ENCODE measurements at regions not wholly inside any gene's neighbourhood (a gene's known extent, or its start where the extent isn't known, plus 50 kb on each side); places are given as distances from the start of the nearest gene placed in this dataset.
"Not testable (repeated sequence)": the region's sequence is repeated elsewhere in the genome, so short reads cannot be mapped to it uniquely, and the experiment has no call there.

GRCh38 chr7:65731562-65732035, 141.3 kb upstream of the VKORC1L1 start:
- Histone ChIP-seq H3K27me3 (ENCODE audit: control insufficient read depth in 1 of 2, insufficient read depth in 2 of 2, low read length in 1 of 2) (no peaks in the 10 kb centered on the region), H3K9me3 (ENCODE audit: control insufficient read depth, low read length) (no peaks in the 10 kb centered on the region), H3K4me3 (ENCODE audit: low read length in 2 of 2) (no peak overlapping the region), H3K4me1 (ENCODE audit: control insufficient read depth in 1 of 2, insufficient read depth in 2 of 2, low read length in 2 of 2) (no peaks in the 10 kb centered on the region), H3K36me3 (ENCODE audit: control insufficient read depth in 1 of 2, insufficient read depth in 2 of 2, low read length in 1 of 2) (peaks cover 0 to under 1% of the 10 kb centered on the region in 2 donors), H3K27ac (ENCODE audit: low read depth in 1 of 2, low read length in 2 of 2) (no peak overlapping the region)
- ATAC-seq (ENCODE audit: low FRiP score) (no peak), DNase-seq (no peak)
- intact Hi-C loops (cut with DNase I) = no loop called here
- WGBS, 2 donors = 26 to 32% methylated on average over 26 to 27 of the region's 27 CpGs

GRCh38 chr7:65744406-65744805, 128.5 kb upstream of the VKORC1L1 start:
- 95 to 96% methylated on average over 2 of the region's 2 CpGs for WGBS, 2 donors
- no peak for DNase-seq
- Histone ChIP-seq H3K9me3 (ENCODE audit: control insufficient read depth, low read length) (no peaks in the 10 kb centered on the region), H3K36me3 (ENCODE audit: control insufficient read depth in 1 of 2, insufficient read depth in 2 of 2, low read length in 1 of 2) (no peaks in the 10 kb centered on the region), H3K4me3 (ENCODE audit: low read length in 2 of 2) (no peak overlapping the region), H3K4me1 (ENCODE audit: control insufficient read depth in 1 of 2, insufficient read depth in 2 of 2, low read length in 2 of 2) (no peaks in the 10 kb centered on the region), H3K27ac (ENCODE audit: low read depth in 1 of 2, low read length in 2 of 2) (no peak overlapping the region), H3K27me3 (ENCODE audit: control insufficient read depth in 1 of 2, insufficient read depth in 2 of 2, low read length in 1 of 2) (no peaks in the 10 kb centered on the region)
- intact Hi-C loops (cut with DNase I) = loop anchor here in 1 of 2 donors (10.0 kb wide), 1 partner anchor 230 kb away; no protein-coding TSS in a partner anchor
- no peak for ATAC-seq (ENCODE audit: low FRiP score)

- H3K4me3 ChIP-seq (ENCODE audit: low read length in 2 of 2) = no peak overlapping the region
- no peaks in the 10 kb centered on the region for H3K36me3 ChIP-seq (ENCODE audit: control insufficient read depth in 1 of 2, insufficient read depth in 2 of 2, low read length in 1 of 2)
- intact Hi-C loops (cut with DNase I) = loop anchor here in 1 of 2 donors (10.0 kb wide), 1 partner anchor 228 kb away; no protein-coding TSS in a partner anchor
- peak overlapping the region in 1 of 2 donors; percentile 64 for H3K27ac ChIP-seq (ENCODE audit: low read depth in 1 of 2, low read length in 2 of 2)
- WGBS, 2 donors = 8 to 18% methylated on average over 3 of the region's 3 CpGs
- DNase-seq (no peak), ATAC-seq (ENCODE audit: low FRiP score) (no peak)
- no peaks in the 10 kb centered on the region for H3K4me1 ChIP-seq (ENCODE audit: control insufficient read depth in 1 of 2, insufficient read depth in 2 of 2, low read length in 2 of 2)
- no peaks in the 10 kb centered on the region for H3K9me3 ChIP-seq (ENCODE audit: control insufficient read depth, low read length)
- no peaks in the 10 kb centered on the region for H3K27me3 ChIP-seq (ENCODE audit: control insufficient read depth in 1 of 2, insufficient read depth in 2 of 2, low read length in 1 of 2)
These were observed 126.5 kb upstream of the VKORC1L1 start for GRCh38 chr7:65746398-65746669.

GRCh38 chr7:65749039-65749438, 123.8 kb upstream of the VKORC1L1 start:
- no peak for ATAC-seq (ENCODE audit: low FRiP score)
- no peaks in the 10 kb centered on the region for H3K36me3 ChIP-seq (ENCODE audit: control insufficient read depth in 1 of 2, insufficient read depth in 2 of 2, low read length in 1 of 2)
- 84 to 86% methylated on average over 4 of the region's 4 CpGs for WGBS, 2 donors
- intact Hi-C loops (cut with DNase I) = loop anchor here in 1 of 2 donors (10.0 kb wide), 1 partner anchor 226 kb away; no protein-coding TSS in a partner anchor
- no peak overlapping the region for H3K27ac ChIP-seq (ENCODE audit: low read depth in 1 of 2, low read length in 2 of 2)
- H3K27me3 ChIP-seq (ENCODE audit: control insufficient read depth in 1 of 2, insufficient read depth in 2 of 2, low read length in 1 of 2) = no peaks in the 10 kb centered on the region
- no peak overlapping the region for H3K4me3 ChIP-seq (ENCODE audit: low read length in 2 of 2)
- no peak for DNase-seq
- peaks cover 0 to 2% of the 10 kb centered on the region in 2 donors for H3K4me1 ChIP-seq (ENCODE audit: control insufficient read depth in 1 of 2, insufficient read depth in 2 of 2, low read length in 2 of 2)
- no peaks in the 10 kb centered on the region for H3K9me3 ChIP-seq (ENCODE audit: control insufficient read depth, low read length)

- H3K4me1 ChIP-seq (ENCODE audit: control insufficient read depth in 1 of 2, insufficient read depth in 2 of 2, low read length in 2 of 2) = peaks cover 0 to 2% of the 10 kb centered on the region in 2 donors
- DNase-seq (no peak), ATAC-seq (ENCODE audit: low FRiP score) (no peak)
- no peaks in the 10 kb centered on the region for H3K36me3 ChIP-seq (ENCODE audit: control insufficient read depth in 1 of 2, insufficient read depth in 2 of 2, low read length in 1 of 2)
- peak overlapping the region in 1 of 2 donors; percentile 24 for H3K27ac ChIP-seq (ENCODE audit: low read depth in 1 of 2, low read length in 2 of 2)
- H3K9me3 ChIP-seq (ENCODE audit: control insufficient read depth, low read length) = no peaks in the 10 kb centered on the region
- H3K27me3 ChIP-seq (ENCODE audit: control insufficient read depth in 1 of 2, insufficient read depth in 2 of 2, low read length in 1 of 2) = no peaks in the 10 kb centered on the region
- intact Hi-C loops (cut with DNase I) = loop anchor here in 1 of 2 donors (10.0 kb wide), 1 partner anchor 225 kb away; no protein-coding TSS in a partner anchor
- H3K4me3 ChIP-seq (ENCODE audit: low read length in 2 of 2) = no peak overlapping the region
- 94 to 95% methylated on average over 12 of the region's 12 CpGs for WGBS, 2 donors
These were observed 123.4 kb upstream of the VKORC1L1 start for GRCh38 chr7:65749518-65749917.

- peak overlapping the region; percentile 62 to 84 for H3K4me3 ChIP-seq (ENCODE audit: low read length in 2 of 2)
- WGBS, 2 donors = 0% methylated on average over 55 to 69 of the region's 69 CpGs
- peaks cover 0 to 2% of the 10 kb centered on the region in 2 donors for H3K4me1 ChIP-seq (ENCODE audit: control insufficient read depth in 1 of 2, insufficient read depth in 2 of 2, low read length in 2 of 2)
- no peaks in the 10 kb centered on the region for H3K9me3 ChIP-seq (ENCODE audit: control insufficient read depth, low read length)
- H3K27ac ChIP-seq (ENCODE audit: low read depth in 1 of 2, low read length in 2 of 2) = peak overlapping the region; percentile 49 to 97
- intact Hi-C loops (cut with DNase I) = no loop called here
- H3K36me3 ChIP-seq (ENCODE audit: control insufficient read depth in 1 of 2, insufficient read depth in 2 of 2, low read length in 1 of 2) = no peaks in the 10 kb centered on the region
- DNase-seq = peak; percentile 94 to 97
- H3K27me3 ChIP-seq (ENCODE audit: control insufficient read depth in 1 of 2, insufficient read depth in 2 of 2, low read length in 1 of 2) = no peaks in the 10 kb centered on the region
- ATAC-seq (ENCODE audit: low FRiP score) = peak; percentile 100
These were observed 122.1 kb upstream of the VKORC1L1 start for GRCh38 chr7:65750511-65751344.

- not testable (repeated sequence) for H3K27ac ChIP-seq (ENCODE audit: low read depth in 1 of 2, low read length in 2 of 2)
These were observed 118.8 kb upstream of the VKORC1L1 start for GRCh38 chr7:65754070-65754469.

GRCh38 chr7:65758991-65759390, 113.9 kb upstream of the VKORC1L1 start:
- H3K27ac ChIP-seq (ENCODE audit: low read depth in 1 of 2, low read length in 2 of 2); H3K4me3 ChIP-seq (ENCODE audit: low read length in 2 of 2); H3K27me3 ChIP-seq (ENCODE audit: control insufficient read depth in 1 of 2, insufficient read depth in 2 of 2, low read length in 1 of 2); H3K36me3 ChIP-seq (ENCODE audit: control insufficient read depth in 1 of 2, insufficient read depth in 2 of 2, low read length in 1 of 2); H3K9me3 ChIP-seq (ENCODE audit: control insufficient read depth, low read length); ATAC-seq (ENCODE audit: low FRiP score); intact Hi-C loops (cut with DNase I); H3K4me1 ChIP-seq (ENCODE audit: control insufficient read depth in 1 of 2, insufficient read depth in 2 of 2, low read length in 2 of 2); DNase-seq: not testable (repeated sequence)
- 86% methylated on average over 1 of the region's 1 CpG for WGBS, 2 donors

More at GRCh38 chr7:65754070-65754469, 118.8 kb upstream of the VKORC1L1 start:
- ATAC-seq (ENCODE audit: low FRiP score); H3K27me3 ChIP-seq (ENCODE audit: control insufficient read depth in 1 of 2, insufficient read depth in 2 of 2, low read length in 1 of 2); intact Hi-C loops (cut with DNase I); H3K4me3 ChIP-seq (ENCODE audit: low read length in 2 of 2); H3K36me3 ChIP-seq (ENCODE audit: control insufficient read depth in 1 of 2, insufficient read depth in 2 of 2, low read length in 1 of 2); H3K4me1 ChIP-seq (ENCODE audit: control insufficient read depth in 1 of 2, insufficient read depth in 2 of 2, low read length in 2 of 2); H3K9me3 ChIP-seq (ENCODE audit: control insufficient read depth, low read length); DNase-seq: not testable (repeated sequence)
- WGBS, 2 donors = 90 to 94% methylated on average over 5 of the region's 5 CpGs

- H3K9me3 ChIP-seq (ENCODE audit: control insufficient read depth, low read length); H3K4me3 ChIP-seq (ENCODE audit: low read length in 2 of 2); H3K36me3 ChIP-seq (ENCODE audit: control insufficient read depth in 1 of 2, insufficient read depth in 2 of 2, low read length in 1 of 2); DNase-seq; H3K27me3 ChIP-seq (ENCODE audit: control insufficient read depth in 1 of 2, insufficient read depth in 2 of 2, low read length in 1 of 2); intact Hi-C loops (cut with DNase I); H3K27ac ChIP-seq (ENCODE audit: low read depth in 1 of 2, low read length in 2 of 2); H3K4me1 ChIP-seq (ENCODE audit: control insufficient read depth in 1 of 2, insufficient read depth in 2 of 2, low read length in 2 of 2): not testable (repeated sequence)
- peak; percentile 54 for ATAC-seq (ENCODE audit: low FRiP score)
- 63 to 71% methylated on average over 3 of the region's 3 CpGs for WGBS, 2 donors
These were observed 110.2 kb upstream of the VKORC1L1 start for GRCh38 chr7:65762712-65763111.

All from aorta (tissue), 5 donors.